SK-N-SH (cell line): ENCODE measurements at regions not wholly inside any gene's neighbourhood (a gene's known extent, or its start where the extent isn't known, plus 50 kb on each side); places are given as distances from the start of the nearest gene placed in this dataset.

ENCODE experiments used
- CTCF ChIA-PET: fragments of 300-600, 350-600 bp; formaldehyde crosslinking; extraction: SDS; loops from one replicate; lab custom pipeline; 2021; lab: Yijun Ruan, JAX
- POLR2A ChIA-PET: fragments of 350-600 bp; sonication (Branson Sonifier 250); formaldehyde crosslinking; extraction: SDS; loops from one replicate; lab custom pipeline; 2020; ENCODE audit warnings: antibody characterized with exemption, inconsistent platforms; lab: Yijun Ruan, JAX
- DNase-seq: peaks from one replicate; pipeline ENCODE4 v3.0.0; 2012
- H2AFZ ChIP-seq: fragments of 200-600 bp; sonication (generic); 2 replicates; pipeline ENCODE4 v1.8.1; 2016; ENCODE audit warnings: antibody characterized with exemption, mild to moderate bottlenecking, low read depth
- H3F3A ChIP-seq: fragments of 200-600 bp; sonication (generic); replicated peaks from 2 replicates; pipeline ENCODE3; 2016; ENCODE audit warnings: antibody characterized with exemption, mild to moderate bottlenecking; ENCODE audit not compliant: insufficient read depth
- H3K27ac ChIP-seq, 2 experiments: fragments of 200-500 bp in 1 of 2; fragments of 200-600 bp in 1 of 2; sonication (Bioruptor generic) in 1 of 2; sonication (generic), shearing (Covaris generic) in 1 of 2; 2 replicates each; pipeline versions ENCODE4 v1.5.1 to v1.6.1; 2014 to 2016; ENCODE audit warnings: low read depth in 2 of 2, inconsistent platforms in 1 of 2, low read length in 1 of 2, mild to moderate bottlenecking in 1 of 2, mixed read lengths in 1 of 2
- H3K27me3 ChIP-seq: fragments of 200-600 bp; sonication (generic), shearing (Covaris generic); 2 replicates; pipeline ENCODE4 v1.6.1; 2016; ENCODE audit warnings: mixed run types; ENCODE audit not compliant: insufficient read depth
- H3K36me3 ChIP-seq, 2 experiments: fragments of 200-500 bp in 1 of 2; fragments of 200-600 bp in 1 of 2; sonication (Bioruptor generic) in 1 of 2; sonication (generic) in 1 of 2; replicated peaks in 1 of 2; 2 replicates each; pipeline versions ENCODE3 to v1.5.1; 2014 to 2016; ENCODE audit warnings: low read length in 1 of 2, mild to moderate bottlenecking in 1 of 2; ENCODE audit not compliant: insufficient read depth in 2 of 2, control insufficient read depth in 1 of 2
- H3K4me1 ChIP-seq, 2 experiments: fragments of 200-500 bp in 1 of 2; fragments of 200-600 bp in 1 of 2; sonication (Bioruptor generic) in 1 of 2; sonication (generic), shearing (Covaris generic) in 1 of 2; 2 replicates each; pipeline versions ENCODE4 v1.5.1 to v1.6.1; 2014 to 2016; ENCODE audit warnings: low read depth in 1 of 2, low read length in 1 of 2, mixed run types in 1 of 2; ENCODE audit not compliant: insufficient read depth in 2 of 2, control insufficient read depth in 1 of 2
- H3K4me2 ChIP-seq: fragments of 200-600 bp; sonication (generic), shearing (Covaris generic); 2 replicates; pipeline ENCODE4 v1.6.1; 2017; ENCODE audit warnings: mixed run types
- H3K4me3 ChIP-seq, 2 experiments: fragments of 200-500 bp in 1 of 2; fragments of 200-600 bp in 1 of 2; sonication (Bioruptor generic) in 1 of 2; sonication (generic), shearing (Covaris generic) in 1 of 2; 2 replicates each; pipeline versions ENCODE4 v1.5.1 to v1.8.1; 2014 to 2016; ENCODE audit warnings: low read depth in 2 of 2, inconsistent platforms in 1 of 2, low read length in 1 of 2, mild to moderate bottlenecking in 1 of 2, mixed read lengths in 1 of 2, moderate library complexity in 1 of 2
- H3K79me2 ChIP-seq: fragments of 200-600 bp; sonication (generic); 2 replicates; pipeline ENCODE4 v1.8.1; 2017; ENCODE audit warnings: mild to moderate bottlenecking; ENCODE audit not compliant: insufficient read depth
- H3K9ac ChIP-seq: fragments of 200-600 bp; sonication (generic); 2 replicates; pipeline ENCODE4 v1.6.1; 2017; ENCODE audit warnings: mixed run types
- H3K9me2 ChIP-seq: fragments of 200-600 bp; sonication (generic); 2 replicates; pipeline ENCODE4 v1.6.1; 2017; ENCODE audit warnings: mixed run types
- H3K9me3 ChIP-seq: fragments of 200-600 bp; sonication (generic); 2 replicates; pipeline ENCODE4 v1.6.1; 2017; ENCODE audit warnings: mixed run types, mild to moderate bottlenecking, moderate library complexity
- H4K20me1 ChIP-seq: fragments of 200-600 bp; sonication (generic); 2 replicates; pipeline ENCODE4 v1.6.1; 2017; ENCODE audit warnings: mild to moderate bottlenecking, mixed run types; ENCODE audit not compliant: insufficient read depth
- EP300 ChIP-seq, 2 experiments: IDR thresholded peaks; 2 replicates each; pipeline versions ENCODE4 v1.4.0 to v1.6.1; 2012; ENCODE audit warnings: borderline replicate concordance in 1 of 2, low read depth in 1 of 2, low read length in 1 of 2
- GABPA ChIP-seq: IDR thresholded peaks from 2 replicates; pipeline ENCODE4 v1.4.0; 2012; ENCODE audit warnings: low read depth, mild to moderate bottlenecking
- GATA2 ChIP-seq: sonication (generic); formaldehyde crosslinking; IDR thresholded peaks from 2 replicates; pipeline ENCODE4 v1.5.0; 2020; ENCODE audit warnings: mild to moderate bottlenecking, missing genetic modification reagents
- MEF2A ChIP-seq: IDR thresholded peaks from 2 replicates; pipeline ENCODE4 v1.4.0; 2012; ENCODE audit warnings: low read depth, borderline replicate concordance
- PBX3 ChIP-seq: IDR thresholded peaks from 2 replicates; pipeline ENCODE4; 2012
- POLR2AphosphoS5 ChIP-seq: IDR thresholded peaks from 2 replicates; pipeline ENCODE4 v1.6.1; 2012; ENCODE audit warnings: low read depth, low read length
- RAD21 ChIP-seq: IDR thresholded peaks from 2 replicates; pipeline ENCODE4 v1.6.1; 2012; ENCODE audit warnings: mild to moderate bottlenecking, low read length
- RXRA ChIP-seq: IDR thresholded peaks from 2 replicates; pipeline ENCODE4 v1.4.0; 2012; ENCODE audit warnings: low read depth, mild to moderate bottlenecking, borderline replicate concordance
- SMC3 ChIP-seq: IDR thresholded peaks from 2 replicates; pipeline ENCODE4 v1.6.1; 2012; ENCODE audit warnings: low read depth, low read length, improper control_type of control experiment
- ZBTB33 ChIP-seq: IDR thresholded peaks from 2 replicates; pipeline ENCODE4 v1.4.0; 2012; ENCODE audit warnings: low read depth, borderline replicate concordance
- WGBS: methylation state at CpG from one replicate; pipeline ENCODE4 v1.1.6; 2017; ENCODE audit warnings: low lambda C conversion rate; 5-methylcytosine and 5-hydroxymethylcytosine counted together
- TF ChIP-seq, protein P1 (sequence below): fragments of 150-350 bp; IDR thresholded peaks from 2 replicates; pipeline ENCODE4 v1.6.1; 2017; ENCODE audit warnings: antibody characterized with exemption, low read length, low read depth, borderline replicate concordance
- TF ChIP-seq, protein P2 (sequence below): fragments of 200-600 bp; sonication (generic); IDR thresholded peaks from 2 replicates; pipeline ENCODE4 v1.6.1; 2017; ENCODE audit warnings: antibody characterized with exemption, mild to moderate bottlenecking, moderate library complexity

- no peaks in the 10 kb centered on the region for H3K79me2 ChIP-seq
- H3K4me3 ChIP-seq = no peak overlapping the region
- POLR2A ChIA-PET = no interaction called here
- H3K9me2 ChIP-seq = no peaks in the 10 kb centered on the region
- no peaks in the 10 kb centered on the region for H3K36me3 ChIP-seq
- DNase-seq = no peak
- no peaks in the 10 kb centered on the region for H3K9me3 ChIP-seq
- no peaks in the 10 kb centered on the region for H4K20me1 ChIP-seq
- H3K9ac ChIP-seq = no peak overlapping the region
- H2AFZ ChIP-seq = no peak overlapping the region
- H3F3A ChIP-seq = no peaks in the 10 kb centered on the region
- no peak overlapping the region for H3K27ac ChIP-seq
- no peak overlapping the region for H3K4me2 ChIP-seq
- no peaks in the 10 kb centered on the region for H3K4me1 ChIP-seq
- WGBS = 9% methylated on average over 1 of the region's 1 CpG
- no peaks in the 10 kb centered on the region for H3K27me3 ChIP-seq
- CTCF ChIA-PET = interaction anchor here (1.2 kb wide), 1 partner anchor 371 kb away, joined by 3 read pairs; no protein-coding TSS in a partner anchor
- TF ChIP-seq EP300 (IDR thresholded peaks at IDR 0.05; ENCODE audit: borderline replicate concordance in 1 of 2, low read depth in 1 of 2, low read length in 1 of 2) (no peak), GABPA (no peak), PBX3 (no peak), RAD21 (no peak), MEF2A (no peak), ZBTB33 (no peak), SMC3 (no peak), POLR2AphosphoS5 (no peak), RXRA (no peak), GATA2 (CRISPR knock-in tag) (no peak)
- TF ChIP-seq, protein P1, sequence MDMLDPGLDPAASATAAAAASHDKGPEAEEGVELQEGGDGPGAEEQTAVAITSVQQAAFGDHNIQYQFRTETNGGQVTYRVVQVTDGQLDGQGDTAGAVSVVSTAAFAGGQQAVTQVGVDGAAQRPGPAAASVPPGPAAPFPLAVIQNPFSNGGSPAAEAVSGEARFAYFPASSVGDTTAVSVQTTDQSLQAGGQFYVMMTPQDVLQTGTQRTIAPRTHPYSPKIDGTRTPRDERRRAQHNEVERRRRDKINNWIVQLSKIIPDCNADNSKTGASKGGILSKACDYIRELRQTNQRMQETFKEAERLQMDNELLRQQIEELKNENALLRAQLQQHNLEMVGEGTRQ = no peak
- TF ChIP-seq, protein P2, sequence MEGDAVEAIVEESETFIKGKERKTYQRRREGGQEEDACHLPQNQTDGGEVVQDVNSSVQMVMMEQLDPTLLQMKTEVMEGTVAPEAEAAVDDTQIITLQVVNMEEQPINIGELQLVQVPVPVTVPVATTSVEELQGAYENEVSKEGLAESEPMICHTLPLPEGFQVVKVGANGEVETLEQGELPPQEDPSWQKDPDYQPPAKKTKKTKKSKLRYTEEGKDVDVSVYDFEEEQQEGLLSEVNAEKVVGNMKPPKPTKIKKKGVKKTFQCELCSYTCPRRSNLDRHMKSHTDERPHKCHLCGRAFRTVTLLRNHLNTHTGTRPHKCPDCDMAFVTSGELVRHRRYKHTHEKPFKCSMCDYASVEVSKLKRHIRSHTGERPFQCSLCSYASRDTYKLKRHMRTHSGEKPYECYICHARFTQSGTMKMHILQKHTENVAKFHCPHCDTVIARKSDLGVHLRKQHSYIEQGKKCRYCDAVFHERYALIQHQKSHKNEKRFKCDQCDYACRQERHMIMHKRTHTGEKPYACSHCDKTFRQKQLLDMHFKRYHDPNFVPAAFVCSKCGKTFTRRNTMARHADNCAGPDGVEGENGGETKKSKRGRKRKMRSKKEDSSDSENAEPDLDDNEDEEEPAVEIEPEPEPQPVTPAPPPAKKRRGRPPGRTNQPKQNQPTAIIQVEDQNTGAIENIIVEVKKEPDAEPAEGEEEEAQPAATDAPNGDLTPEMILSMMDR = no peak
- TF ChIP-seq, all 33 proteins: peak for 0
Observed at GRCh38 chr11:80365980-80366379, 925.1 kb upstream of the TENM4 start.
